ENCODE measurements at regions not wholly inside any gene's neighbourhood (a gene's known extent, or its start where the extent isn't known, plus 50 kb on each side); places are given as distances from the start of the nearest gene placed in this dataset.

GRCh38 chr7:145152589-145152988 is 316.7 kb upstream of the TPK1 start:
- no peak for TF ChIP-seq CTCF (IDR thresholded peaks at IDR 0.05)
- TF ChIP-seq EP300 (IDR thresholded peaks at IDR 0.05) = no peak

Data from sigmoid colon (tissue), 4 donors.